Activated CD4-positive, alpha-beta memory T cell treated with anti-CD3 and anti-CD28 coated beads for 36 hours (primary cell): ENCODE measurements at regions not wholly inside any gene's neighbourhood (a gene's known extent, or its start where the extent isn't known, plus 50 kb on each side); places are given as distances from the start of the nearest gene placed in this dataset.

ENCODE experiments used
- CTCF ChIA-PET: fragments of 350-600 bp; sonication (Branson Sonifier 250); formaldehyde crosslinking; loops from one replicate; lab custom pipeline; 2021; ENCODE audit warnings: antibody characterized with exemption, inconsistent platforms; lab: Charles Lee
- POLR2A ChIA-PET: fragments of 350-600 bp; sonication (Branson Sonifier 250); formaldehyde crosslinking; loops from one replicate; lab custom pipeline; 2021; ENCODE audit warnings: antibody characterized with exemption; lab: Charles Lee
- DNase-seq: peaks from one replicate; pipeline ENCODE4 v3.0.0-alpha.2; 2020
- H3K27ac Mint-ChIP-seq: one replicate; pipeline ENCODE4 v1.8.0; 2021; ENCODE audit warnings: mixed read lengths
- H3K27me3 Mint-ChIP-seq: one replicate; pipeline ENCODE4 v1.8.0; 2021; ENCODE audit warnings: mixed read lengths
- H3K36me3 Mint-ChIP-seq: one replicate; pipeline ENCODE4 v1.8.0; 2021; ENCODE audit warnings: mixed read lengths
- H3K4me1 Mint-ChIP-seq: one replicate; pipeline ENCODE4 v1.8.0; 2021; ENCODE audit warnings: low read depth, mixed read lengths
- H3K4me3 Mint-ChIP-seq: one replicate; pipeline ENCODE4 v1.8.0; 2021; ENCODE audit warnings: mild to moderate bottlenecking, mixed read lengths
- H3K9me3 Mint-ChIP-seq: one replicate; pipeline ENCODE4 v1.8.0; 2021; ENCODE audit warnings: mixed read lengths
- intact Hi-C: fragments of 100-400 bp; cut with micrococcal nuclease; formaldehyde crosslinking; loops from one replicate; pipeline ENCODE4 v1.15.1; 2023

GRCh38 chr15:69520067-69520466, 67.4 kb downstream of the RPLP1 start:
- H3K4me3 Mint-ChIP-seq = no peak overlapping the region
- H3K9me3 Mint-ChIP-seq = no peaks in the 10 kb centered on the region
- H3K36me3 Mint-ChIP-seq = no peaks in the 10 kb centered on the region
- CTCF ChIA-PET = no interaction called here
- intact Hi-C loops = loop anchor here (5.0 kb wide), 3 partner anchors 207 to 967 kb away; no protein-coding TSS in a partner anchor
- POLR2A ChIA-PET = no interaction called here
- H3K4me1 Mint-ChIP-seq = peaks cover 4% of the 10 kb centered on the region
- peaks cover 9% of the 10 kb centered on the region for H3K27me3 Mint-ChIP-seq
- DNase-seq = no peak
- no peak overlapping the region for H3K27ac Mint-ChIP-seq

GRCh38 chr15:69522361-69522760, 69.7 kb downstream of the RPLP1 start:
- Mint-ChIP-seq H3K4me1 (peaks cover 4% of the 10 kb centered on the region), H3K27me3 (peaks cover 4% of the 10 kb centered on the region), H3K9me3 (no peaks in the 10 kb centered on the region), H3K36me3 (no peaks in the 10 kb centered on the region), H3K27ac (no peak overlapping the region), H3K4me3 (no peak overlapping the region)
- ChIA-PET POLR2A (no interaction called here), CTCF (interaction anchor here (0.7 to 1.4 kb wide), 4 partner anchors 9 to 503 kb away, joined by 3 to 4 read pairs (median 4); no protein-coding TSS in a partner anchor)
- intact Hi-C loops = loop anchor here (5.0 kb wide), 3 partner anchors 205 to 965 kb away; no protein-coding TSS in a partner anchor
- no peak for DNase-seq

- CTCF ChIA-PET = interaction anchor here (0.7 to 1.4 kb wide), 5 partner anchors 8 to 928 kb away, joined by 3 to 4 read pairs (median 3); no protein-coding TSS in a partner anchor
- intact Hi-C loops = loop anchor here (5.0 kb wide), 3 partner anchors 204 to 964 kb away; no protein-coding TSS in a partner anchor
- H3K4me3 Mint-ChIP-seq = no peak overlapping the region
- POLR2A ChIA-PET = no interaction called here
- H3K27ac Mint-ChIP-seq = no peak overlapping the region
- peaks cover 2% of the 10 kb centered on the region for H3K27me3 Mint-ChIP-seq
- no peaks in the 10 kb centered on the region for H3K9me3 Mint-ChIP-seq
- H3K4me1 Mint-ChIP-seq = peaks cover 4% of the 10 kb centered on the region
- DNase-seq = peak; percentile 84
- no peaks in the 10 kb centered on the region for H3K36me3 Mint-ChIP-seq
Observed at GRCh38 chr15:69523010-69524001, 70.7 kb downstream of the RPLP1 start.

GRCh38 chr15:69524296-69524695, 71.7 kb downstream of the RPLP1 start:
- H3K4me1 Mint-ChIP-seq = peaks cover 4% of the 10 kb centered on the region
- no peak overlapping the region for H3K4me3 Mint-ChIP-seq
- peaks cover 2% of the 10 kb centered on the region for H3K27me3 Mint-ChIP-seq
- ChIA-PET CTCF (interaction anchor here (0.8 to 1.2 kb wide), 3 partner anchors 927 to 943 kb away, joined by 3 read pairs; no protein-coding TSS in a partner anchor), POLR2A (no interaction called here)
- intact Hi-C loops = loop anchor here (5.0 kb wide), 3 partner anchors 203 to 963 kb away; no protein-coding TSS in a partner anchor
- H3K36me3 Mint-ChIP-seq = no peaks in the 10 kb centered on the region
- DNase-seq = no peak
- no peak overlapping the region for H3K27ac Mint-ChIP-seq
- H3K9me3 Mint-ChIP-seq = no peaks in the 10 kb centered on the region

GRCh38 chr15:69524814-69525213, 72.2 kb downstream of the RPLP1 start:
- POLR2A ChIA-PET = no interaction called here
- intact Hi-C loops = loop anchor here (5.0 kb wide), 4 partner anchors 47 to 962 kb away; no protein-coding TSS in a partner anchor
- Mint-ChIP-seq H3K9me3 (no peaks in the 10 kb centered on the region), H3K36me3 (no peaks in the 10 kb centered on the region), H3K27me3 (peaks cover 2% of the 10 kb centered on the region), H3K4me1 (peaks cover 4% of the 10 kb centered on the region), H3K27ac (no peak overlapping the region), H3K4me3 (no peak overlapping the region)
- no peak for DNase-seq
- CTCF ChIA-PET = interaction anchor here (0.8 to 1.2 kb wide), 3 partner anchors 927 to 943 kb away, joined by 3 read pairs; no protein-coding TSS in a partner anchor

GRCh38 chr15:69525543-69525942, 72.9 kb downstream of the RPLP1 start:
- Mint-ChIP-seq H3K9me3 (no peaks in the 10 kb centered on the region), H3K27ac (no peak overlapping the region), H3K27me3 (peaks cover 2% of the 10 kb centered on the region), H3K4me3 (no peak overlapping the region), H3K4me1 (peaks cover 4% of the 10 kb centered on the region), H3K36me3 (no peaks in the 10 kb centered on the region)
- no peak for DNase-seq
- intact Hi-C loops = loop anchor here (5.0 kb wide), 1 partner anchor 47 kb away; no protein-coding TSS in a partner anchor
- ChIA-PET POLR2A (no interaction called here), CTCF (no interaction called here)

GRCh38 chr15:69526081-69527061, 73.8 kb downstream of the RPLP1 start:
- H3K36me3 Mint-ChIP-seq = no peaks in the 10 kb centered on the region
- H3K9me3 Mint-ChIP-seq = no peaks in the 10 kb centered on the region
- CTCF ChIA-PET = no interaction called here
- H3K4me3 Mint-ChIP-seq = no peak overlapping the region
- H3K4me1 Mint-ChIP-seq = peaks cover 4% of the 10 kb centered on the region
- peaks cover 2% of the 10 kb centered on the region for H3K27me3 Mint-ChIP-seq
- POLR2A ChIA-PET = no interaction called here
- H3K27ac Mint-ChIP-seq = no peak overlapping the region
- intact Hi-C loops = loop anchor here (5.0 kb wide), 1 partner anchor 46 kb away; no protein-coding TSS in a partner anchor
- DNase-seq = no peak

GRCh38 chr15:69529141-69529540, 76.5 kb downstream of the RPLP1 start:
- H3K36me3 Mint-ChIP-seq = no peaks in the 10 kb centered on the region
- POLR2A ChIA-PET = no interaction called here
- no peaks in the 10 kb centered on the region for H3K9me3 Mint-ChIP-seq
- H3K4me1 Mint-ChIP-seq = no peaks in the 10 kb centered on the region
- no peaks in the 10 kb centered on the region for H3K27me3 Mint-ChIP-seq
- intact Hi-C loops = loop anchor here (5.0 kb wide), 1 partner anchor 43 kb away; no protein-coding TSS in a partner anchor
- CTCF ChIA-PET = no interaction called here
- H3K27ac Mint-ChIP-seq = no peak overlapping the region
- no peak for DNase-seq
- H3K4me3 Mint-ChIP-seq = no peak overlapping the region

GRCh38 chr15:69529961-69530633, 77.5 kb downstream of the RPLP1 start:
- Mint-ChIP-seq H3K4me1 (no peaks in the 10 kb centered on the region), H3K36me3 (no peaks in the 10 kb centered on the region), H3K27me3 (peaks cover 1% of the 10 kb centered on the region), H3K27ac (no peak overlapping the region), H3K9me3 (no peaks in the 10 kb centered on the region), H3K4me3 (no peak overlapping the region)
- ChIA-PET CTCF (no interaction called here), POLR2A (no interaction called here)
- no peak for DNase-seq
- intact Hi-C loops = loop anchor here (5.0 kb wide), 1 partner anchor 42 kb away; no protein-coding TSS in a partner anchor

- Mint-ChIP-seq H3K27ac (no peak overlapping the region), H3K27me3 (peaks cover 4% of the 10 kb centered on the region), H3K9me3 (no peaks in the 10 kb centered on the region), H3K4me1 (no peaks in the 10 kb centered on the region), H3K4me3 (no peak overlapping the region), H3K36me3 (no peaks in the 10 kb centered on the region)
- intact Hi-C loops = no loop called here
- DNase-seq = no peak
- ChIA-PET CTCF (interaction anchor here (1.5 kb wide), 1 partner anchor 9 kb away, joined by 4 read pairs; no protein-coding TSS in a partner anchor), POLR2A (no interaction called here)
Observed at GRCh38 chr15:69530991-69531664, 78.5 kb downstream of the RPLP1 start.
